ENCODE measurements at regions not wholly inside any gene's neighbourhood (a gene's known extent, or its start where the extent isn't known, plus 50 kb on each side); places are given as distances from the start of the nearest gene placed in this dataset.

DNA sequence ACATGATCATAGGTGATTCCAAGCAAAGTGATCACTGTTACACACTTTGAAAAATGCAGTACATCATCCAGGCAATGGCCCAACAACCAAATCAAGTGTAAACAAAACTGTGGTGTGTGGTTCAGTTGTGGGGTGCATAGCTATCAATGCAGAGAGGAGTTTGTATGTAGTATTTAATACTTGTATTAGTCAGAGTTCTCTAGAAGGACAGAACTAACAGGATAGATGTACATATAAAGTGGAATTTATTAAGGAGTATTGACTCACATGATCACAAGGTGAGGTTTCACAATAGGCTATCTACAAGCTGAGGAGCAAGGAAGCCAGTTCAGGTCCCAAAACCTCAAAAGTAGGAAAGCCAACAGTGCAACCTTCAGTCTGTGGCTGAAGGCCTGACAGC, 249.3 kb upstream of the HTR2A start:
- Histone ChIP-seq H3K9me3 (replicated peaks) (no peaks in the 10 kb centered on the region), H3K27ac (replicated peaks) (no peak overlapping the region), H3K36me3 (no peaks in the 10 kb centered on the region), H3K4me3 (no peak overlapping the region), H3K27me3 (ENCODE audit: low read depth) (no peaks in the 10 kb centered on the region), H3K4me1 (no peaks in the 10 kb centered on the region)
- DNase-seq = no peak
- intact Hi-C loops (cut with micrococcal nuclease) = no loop called here
- TF ChIP-seq, protein P1, sequence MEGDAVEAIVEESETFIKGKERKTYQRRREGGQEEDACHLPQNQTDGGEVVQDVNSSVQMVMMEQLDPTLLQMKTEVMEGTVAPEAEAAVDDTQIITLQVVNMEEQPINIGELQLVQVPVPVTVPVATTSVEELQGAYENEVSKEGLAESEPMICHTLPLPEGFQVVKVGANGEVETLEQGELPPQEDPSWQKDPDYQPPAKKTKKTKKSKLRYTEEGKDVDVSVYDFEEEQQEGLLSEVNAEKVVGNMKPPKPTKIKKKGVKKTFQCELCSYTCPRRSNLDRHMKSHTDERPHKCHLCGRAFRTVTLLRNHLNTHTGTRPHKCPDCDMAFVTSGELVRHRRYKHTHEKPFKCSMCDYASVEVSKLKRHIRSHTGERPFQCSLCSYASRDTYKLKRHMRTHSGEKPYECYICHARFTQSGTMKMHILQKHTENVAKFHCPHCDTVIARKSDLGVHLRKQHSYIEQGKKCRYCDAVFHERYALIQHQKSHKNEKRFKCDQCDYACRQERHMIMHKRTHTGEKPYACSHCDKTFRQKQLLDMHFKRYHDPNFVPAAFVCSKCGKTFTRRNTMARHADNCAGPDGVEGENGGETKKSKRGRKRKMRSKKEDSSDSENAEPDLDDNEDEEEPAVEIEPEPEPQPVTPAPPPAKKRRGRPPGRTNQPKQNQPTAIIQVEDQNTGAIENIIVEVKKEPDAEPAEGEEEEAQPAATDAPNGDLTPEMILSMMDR (IDR thresholded peaks at IDR 0.05; ENCODE audit: borderline replicate concordance) = no peak

DNA sequence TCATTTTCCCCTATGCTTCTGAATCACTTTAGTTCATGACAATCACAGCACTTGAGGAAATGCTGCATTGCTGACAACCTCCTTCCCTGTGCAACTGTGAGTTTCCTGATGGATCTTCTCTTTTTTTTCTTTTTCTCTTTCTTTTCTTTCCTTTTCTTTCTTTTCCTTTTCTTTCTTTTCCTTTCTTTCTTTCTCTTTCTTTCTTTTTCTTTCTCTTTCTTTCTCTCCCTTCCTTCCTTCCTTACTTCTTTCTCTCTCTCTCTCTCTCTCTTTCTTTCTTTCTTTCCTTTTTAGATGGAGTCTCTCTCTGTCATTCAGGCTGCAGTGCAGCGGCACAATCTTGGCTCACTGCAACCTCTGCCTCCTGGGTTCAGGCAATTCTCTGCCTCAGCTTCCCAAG, 247.9 kb upstream of the HTR2A start:
- Histone ChIP-seq H3K9me3 (replicated peaks) (no peaks in the 10 kb centered on the region), H3K27me3 (ENCODE audit: low read depth) (no peaks in the 10 kb centered on the region), H3K4me1 (no peaks in the 10 kb centered on the region), H3K4me3 (no peak overlapping the region), H3K27ac (replicated peaks) (no peak overlapping the region), H3K36me3 (no peaks in the 10 kb centered on the region)
- no peak for DNase-seq
- TF ChIP-seq, protein P1 (IDR thresholded peaks at IDR 0.05; ENCODE audit: borderline replicate concordance) = no peak
- intact Hi-C loops (cut with micrococcal nuclease) = no loop called here

DNA sequence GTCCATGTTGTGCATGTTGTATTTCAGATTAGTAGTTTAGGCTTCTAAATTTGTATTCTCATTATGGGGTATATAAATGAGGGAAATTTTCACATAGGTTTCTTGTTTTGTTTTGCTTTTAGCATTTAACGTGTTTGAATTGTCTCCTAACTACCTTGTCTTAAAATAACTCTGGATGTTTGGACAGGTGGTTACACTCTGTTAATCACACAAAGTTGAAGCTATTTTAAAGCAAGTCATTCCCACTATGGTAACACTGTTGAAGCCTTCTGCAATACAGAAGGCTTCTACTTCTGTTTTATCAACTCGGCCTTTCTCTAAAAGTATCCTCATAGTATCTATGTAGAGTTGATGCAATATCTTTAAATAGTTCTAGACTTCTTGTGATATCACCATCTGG, 245.3 kb upstream of the HTR2A start:
- intact Hi-C loops (cut with micrococcal nuclease) = no loop called here
- TF ChIP-seq, protein P1 (IDR thresholded peaks at IDR 0.05; ENCODE audit: borderline replicate concordance) = no peak

DNA sequence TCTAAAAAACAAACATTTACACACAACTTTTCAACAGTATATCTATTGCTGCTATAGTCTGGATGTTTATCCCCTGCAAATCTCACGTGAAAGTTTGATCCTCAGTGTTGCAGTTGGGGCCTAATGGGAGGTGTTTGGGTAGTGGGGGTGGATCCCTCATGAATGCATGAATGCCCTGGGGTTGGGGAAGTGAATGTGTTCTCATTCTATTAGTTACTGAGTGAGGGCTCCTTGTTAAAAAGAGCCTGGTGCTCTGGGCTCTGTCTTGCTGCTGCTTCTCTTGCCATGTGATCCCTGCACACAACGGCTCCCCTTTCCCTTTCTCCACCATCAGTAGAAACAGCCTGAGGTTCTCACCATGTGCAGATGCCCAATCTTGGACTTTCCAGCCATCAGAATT, 242.7 kb upstream of the HTR2A start:
- H3K4me3 ChIP-seq = no peak overlapping the region
- H3K27ac ChIP-seq (replicated peaks) = no peak overlapping the region
- TF ChIP-seq, protein P1 (IDR thresholded peaks at IDR 0.05; ENCODE audit: borderline replicate concordance) = no peak
- H3K9me3 ChIP-seq (replicated peaks) = no peaks in the 10 kb centered on the region
- no peaks in the 10 kb centered on the region for H3K27me3 ChIP-seq (ENCODE audit: low read depth)
- no peaks in the 10 kb centered on the region for H3K4me1 ChIP-seq
- intact Hi-C loops (cut with micrococcal nuclease) = no loop called here
- no peaks in the 10 kb centered on the region for H3K36me3 ChIP-seq
- no peak for DNase-seq

More for the DNA sequence above, 245.3 kb upstream of the HTR2A start:
- Histone ChIP-seq H3K4me3 (no peak overlapping the region), H3K36me3 (no peaks in the 10 kb centered on the region), H3K27me3 (ENCODE audit: low read depth) (no peaks in the 10 kb centered on the region), H3K4me1 (no peaks in the 10 kb centered on the region), H3K27ac (replicated peaks) (no peak overlapping the region), H3K9me3 (replicated peaks) (no peaks in the 10 kb centered on the region)
- no peak for DNase-seq

DNA sequence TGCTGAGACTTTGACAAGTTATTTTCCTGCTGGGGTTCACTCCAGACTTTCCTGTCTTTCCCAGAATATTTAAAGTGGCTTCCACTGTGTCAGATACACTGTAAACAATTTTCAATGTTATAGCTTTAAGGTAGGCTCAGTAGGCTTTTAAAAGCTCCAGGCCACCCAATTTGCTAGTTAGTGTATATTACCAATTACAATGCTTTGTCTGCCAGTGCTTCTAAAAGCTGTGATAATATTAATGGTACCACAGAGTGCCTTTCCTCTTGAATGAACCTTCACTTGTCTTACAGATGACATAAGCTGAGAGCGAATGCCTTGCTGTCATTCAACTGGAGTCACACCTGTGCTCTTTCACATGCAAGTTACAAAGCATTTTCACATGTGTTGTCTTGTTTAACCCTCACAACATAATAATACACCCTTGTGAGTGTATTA, 239.7 kb upstream of the HTR2A start:
- Histone ChIP-seq H3K27me3 (ENCODE audit: low read depth) (no peaks in the 10 kb centered on the region), H3K4me3 (no peak overlapping the region), H3K36me3 (no peaks in the 10 kb centered on the region), H3K27ac (replicated peaks) (no peak overlapping the region), H3K9me3 (replicated peaks) (no peaks in the 10 kb centered on the region), H3K4me1 (no peaks in the 10 kb centered on the region)
- TF ChIP-seq, protein P1 (IDR thresholded peaks at IDR 0.05; ENCODE audit: borderline replicate concordance) = no peak
- no peak for DNase-seq
- intact Hi-C loops (cut with micrococcal nuclease) = no loop called here

Measured in left ventricle myocardium inferior (tissue), 1 donor.